ENCODE measurements at regions not wholly inside any gene's neighbourhood (a gene's known extent, or its start where the extent isn't known, plus 50 kb on each side); places are given as distances from the start of the nearest gene placed in this dataset.

DNA sequence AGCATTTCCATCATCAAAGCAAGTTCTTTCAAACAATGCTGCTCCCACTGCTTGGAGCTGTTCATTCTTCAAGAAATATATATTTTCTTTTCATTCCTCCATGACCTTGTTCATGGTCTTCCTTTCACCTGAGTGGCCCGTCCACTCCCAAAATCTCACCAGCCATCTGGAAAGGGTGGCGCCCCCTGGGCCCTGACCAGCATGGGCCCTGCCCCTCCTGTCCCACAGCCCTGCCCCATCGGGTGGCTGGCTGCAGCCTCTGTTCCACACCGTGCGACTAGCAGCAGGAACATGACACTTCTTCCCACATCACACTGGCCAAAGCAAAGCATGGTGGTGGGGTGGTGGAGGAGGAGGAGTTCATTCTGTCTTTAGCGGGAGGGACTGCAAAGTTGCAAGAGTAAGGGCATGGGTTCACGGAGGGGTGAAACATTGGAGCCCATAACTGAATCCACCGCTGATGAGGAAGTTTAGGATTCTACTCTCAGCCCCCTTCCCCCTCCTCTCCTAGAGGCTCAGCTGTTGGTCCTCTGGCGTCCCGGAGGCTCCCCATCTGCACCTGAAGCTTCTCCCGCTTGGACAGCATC, 195.2 kb upstream of the SLC24A3 start:
- Histone ChIP-seq H3K9me3 (ENCODE audit: control insufficient read depth in 2 of 3, low read length in 3 of 3) (peaks cover 0 to 6% (median 0%) of the 10 kb centered on the region in 3 experiments), H3K4me1 (ENCODE audit: control insufficient read depth in 2 of 2, insufficient read depth in 2 of 2, low read length in 2 of 2) (no peaks in the 10 kb centered on the region), H3K27ac (ENCODE audit: low read depth, low read length) (no peak overlapping the region), H3K36me3 (ENCODE audit: control insufficient read depth in 2 of 3, insufficient read depth in 3 of 3, low read length in 3 of 3) (no peaks in the 10 kb centered on the region), H3K4me3 (ENCODE audit: low read length) (no peak overlapping the region), H3K27me3 (ENCODE audit: control insufficient read depth in 2 of 2, insufficient read depth in 2 of 2, low read length in 2 of 2) (no peaks in the 10 kb centered on the region)
- no peak overlapping the region for H3K4me3 Mint-ChIP-seq
- H3K27me3 Mint-ChIP-seq, result no peaks in the 10 kb centered on the region
- POLR2A ChIA-PET, result no interaction called here
- H3K9me3 Mint-ChIP-seq, result peaks cover 0 to 7% (median 2%) of the 10 kb centered on the region in 11 donors
- DNase-seq (no peak), ATAC-seq (no peak)
- CTCF ChIA-PET, result no interaction called here
- peaks cover 0 to 1% (median 0%) of the 10 kb centered on the region in 7 donors for H3K4me1 Mint-ChIP-seq
- no peak overlapping the region for H3K27ac Mint-ChIP-seq
- no peaks in the 10 kb centered on the region for H3K36me3 Mint-ChIP-seq
- intact Hi-C loops (cut with micrococcal nuclease), result no loop called here

DNA sequence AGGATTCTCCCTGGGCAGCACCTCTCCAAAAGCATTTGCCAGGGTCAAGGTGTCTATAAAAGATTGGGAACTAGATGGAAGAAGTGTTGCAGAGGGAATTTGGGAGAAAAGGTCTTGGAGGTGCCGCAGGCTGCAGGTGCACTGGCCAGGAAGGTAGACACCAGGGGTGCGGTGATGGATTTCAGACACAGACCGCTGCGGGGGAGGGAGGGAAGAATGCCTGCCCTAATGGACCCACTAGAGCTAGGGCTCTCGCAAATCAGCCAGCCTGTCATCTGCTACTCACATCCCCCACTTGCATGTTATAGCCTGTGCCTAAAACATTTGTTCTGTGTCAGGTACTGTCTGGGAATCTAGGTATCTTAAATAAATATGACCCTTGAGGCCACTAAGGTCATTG, 193.6 kb upstream of the SLC24A3 start:
- DNase-seq (no peak), ATAC-seq (no peak)
- Mint-ChIP-seq H3K4me3 (no peak overlapping the region), H3K27me3 (peaks cover 0 to 5% (median 0%) of the 10 kb centered on the region in 5 donors), H3K36me3 (no peaks in the 10 kb centered on the region), H3K9me3 (peaks cover 0 to 3% (median 0%) of the 10 kb centered on the region in 11 donors), H3K4me1 (peaks cover 0 to 1% (median 0%) of the 10 kb centered on the region in 7 donors), H3K27ac (no peak overlapping the region)
- peaks cover 0 to 6% (median 0%) of the 10 kb centered on the region in 3 experiments for H3K9me3 ChIP-seq (ENCODE audit: control insufficient read depth in 2 of 3, low read length in 3 of 3)
- CTCF ChIA-PET, result no interaction called here
- no peaks in the 10 kb centered on the region for H3K27me3 ChIP-seq (ENCODE audit: control insufficient read depth in 2 of 2, insufficient read depth in 2 of 2, low read length in 2 of 2)
- POLR2A ChIA-PET, result interaction anchor here (0.7 kb wide), 1 partner anchor 67 kb away, joined by 3 read pairs; no protein-coding TSS in a partner anchor
- no peak overlapping the region for H3K4me3 ChIP-seq (ENCODE audit: low read length)
- intact Hi-C loops (cut with micrococcal nuclease), result no loop called here
- H3K36me3 ChIP-seq (ENCODE audit: control insufficient read depth in 2 of 3, insufficient read depth in 3 of 3, low read length in 3 of 3), result no peaks in the 10 kb centered on the region
- no peak overlapping the region for H3K27ac ChIP-seq (ENCODE audit: low read depth, low read length)
- H3K4me1 ChIP-seq (ENCODE audit: control insufficient read depth in 2 of 2, insufficient read depth in 2 of 2, low read length in 2 of 2), result no peaks in the 10 kb centered on the region

DNA sequence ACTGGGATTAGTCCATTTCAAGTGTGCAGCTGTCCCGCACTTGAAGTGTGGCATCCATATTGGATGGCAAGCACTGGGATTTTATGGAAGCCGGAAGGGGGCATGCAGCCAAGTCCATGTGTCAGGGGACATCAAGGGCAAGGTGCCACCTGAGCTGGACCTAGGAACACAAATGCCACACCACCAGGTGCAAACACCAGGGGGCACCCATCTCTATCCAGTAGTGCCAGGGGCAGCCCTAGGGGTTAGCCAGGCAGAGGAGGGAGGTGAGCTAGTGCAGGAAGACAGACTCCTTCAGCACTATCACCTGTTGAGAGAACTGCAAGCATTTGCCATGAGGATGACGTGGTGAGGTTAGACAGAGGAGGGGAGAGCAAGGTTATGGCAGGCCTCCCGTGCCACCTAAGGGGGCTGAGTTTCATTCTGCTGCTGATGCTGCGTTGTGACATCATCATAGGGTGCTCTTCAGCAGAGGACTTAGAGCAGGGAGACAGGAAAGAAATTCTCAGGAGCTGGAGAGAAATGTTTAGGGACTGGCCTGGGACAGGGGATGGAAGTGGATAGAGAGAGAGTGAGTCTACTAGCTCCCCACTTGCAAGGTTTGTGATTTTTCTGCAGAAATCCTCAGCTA, 192.6 kb upstream of the SLC24A3 start:
- H3K27ac ChIP-seq (ENCODE audit: low read depth, low read length), result no peak overlapping the region
- no peaks in the 10 kb centered on the region for H3K27me3 ChIP-seq (ENCODE audit: control insufficient read depth in 2 of 2, insufficient read depth in 2 of 2, low read length in 2 of 2)
- DNase-seq (no peak), ATAC-seq (no peak)
- Mint-ChIP-seq H3K4me3 (no peak overlapping the region), H3K27ac (no peak overlapping the region), H3K27me3 (peaks cover 0 to 5% (median 0%) of the 10 kb centered on the region in 5 donors), H3K36me3 (no peaks in the 10 kb centered on the region), H3K9me3 (peaks cover 0 to 3% (median 0%) of the 10 kb centered on the region in 11 donors), H3K4me1 (peaks cover 0 to 1% (median 0%) of the 10 kb centered on the region in 7 donors)
- intact Hi-C loops (cut with micrococcal nuclease), result no loop called here
- H3K9me3 ChIP-seq (ENCODE audit: control insufficient read depth in 2 of 3, low read length in 3 of 3), result peaks cover 0 to 6% (median 0%) of the 10 kb centered on the region in 3 experiments
- POLR2A ChIA-PET, result no interaction called here
- CTCF ChIA-PET, result interaction anchor here (0.7 kb wide), 1 partner anchor 10 kb away, joined by 3 read pairs; no protein-coding TSS in a partner anchor
- H3K36me3 ChIP-seq (ENCODE audit: control insufficient read depth in 2 of 3, insufficient read depth in 3 of 3, low read length in 3 of 3), result no peaks in the 10 kb centered on the region
- no peak overlapping the region for H3K4me3 ChIP-seq (ENCODE audit: low read length)
- no peaks in the 10 kb centered on the region for H3K4me1 ChIP-seq (ENCODE audit: control insufficient read depth in 2 of 2, insufficient read depth in 2 of 2, low read length in 2 of 2)

DNA sequence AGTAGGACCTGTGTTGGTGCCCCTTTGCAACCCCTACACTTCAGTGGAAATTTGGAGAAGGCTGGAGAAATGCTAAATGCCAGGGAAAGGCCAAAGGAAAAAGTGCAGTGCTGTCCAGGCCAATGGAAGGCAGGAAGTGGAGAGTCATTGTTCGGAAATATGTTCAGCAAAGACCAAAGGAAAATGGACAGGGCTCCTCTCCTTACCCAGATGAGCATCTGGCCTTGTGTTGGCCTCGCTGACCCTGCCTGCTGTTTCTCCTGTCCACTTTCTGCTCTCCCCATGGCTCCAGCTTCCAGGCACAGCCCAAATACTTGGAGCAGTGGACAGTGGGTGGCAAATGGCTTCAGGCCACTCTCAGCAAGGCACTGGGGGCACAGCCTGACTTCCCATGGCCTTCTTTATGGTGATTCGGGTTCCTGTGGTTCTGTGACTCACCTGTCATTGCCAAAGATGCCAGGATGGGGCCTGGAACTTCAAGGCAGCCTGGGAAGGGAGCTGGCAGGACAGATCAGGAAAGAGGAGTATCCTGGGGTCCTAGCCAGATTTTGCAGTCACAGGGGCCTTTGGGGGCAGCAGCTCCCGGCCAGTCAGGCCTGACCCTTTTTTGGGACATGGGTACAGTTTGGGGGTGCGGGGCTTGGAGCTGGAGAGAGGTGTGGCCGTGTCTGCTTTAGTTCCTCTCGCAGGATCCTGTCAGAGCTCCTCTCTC, 190.9 kb upstream of the SLC24A3 start:
- intact Hi-C loops (cut with micrococcal nuclease), result no loop called here
- H3K4me1 Mint-ChIP-seq, result peaks cover 0 to 1% (median 0%) of the 10 kb centered on the region in 7 donors
- no peaks in the 10 kb centered on the region for H3K36me3 Mint-ChIP-seq
- CTCF ChIA-PET, result no interaction called here
- H3K4me3 Mint-ChIP-seq, result peak overlapping the region in 1 of 10 donors; percentile 49
- POLR2A ChIA-PET, result no interaction called here
- Histone ChIP-seq H3K4me3 (ENCODE audit: low read length) (no peak overlapping the region), H3K9me3 (ENCODE audit: control insufficient read depth in 2 of 3, low read length in 3 of 3) (peaks cover 0 to 6% (median 0%) of the 10 kb centered on the region in 3 experiments), H3K4me1 (ENCODE audit: control insufficient read depth in 2 of 2, insufficient read depth in 2 of 2, low read length in 2 of 2) (no peaks in the 10 kb centered on the region), H3K36me3 (ENCODE audit: control insufficient read depth in 2 of 3, insufficient read depth in 3 of 3, low read length in 3 of 3) (no peaks in the 10 kb centered on the region), H3K27me3 (ENCODE audit: control insufficient read depth in 2 of 2, insufficient read depth in 2 of 2, low read length in 2 of 2) (no peaks in the 10 kb centered on the region), H3K27ac (ENCODE audit: low read depth, low read length) (no peak overlapping the region)
- no peak overlapping the region for H3K27ac Mint-ChIP-seq
- ATAC-seq, result no peak
- peaks cover 0 to 3% (median 0%) of the 10 kb centered on the region in 11 donors for H3K9me3 Mint-ChIP-seq
- no peak for DNase-seq
- H3K27me3 Mint-ChIP-seq, result peaks cover 0 to 5% (median 0%) of the 10 kb centered on the region in 5 donors

DNA sequence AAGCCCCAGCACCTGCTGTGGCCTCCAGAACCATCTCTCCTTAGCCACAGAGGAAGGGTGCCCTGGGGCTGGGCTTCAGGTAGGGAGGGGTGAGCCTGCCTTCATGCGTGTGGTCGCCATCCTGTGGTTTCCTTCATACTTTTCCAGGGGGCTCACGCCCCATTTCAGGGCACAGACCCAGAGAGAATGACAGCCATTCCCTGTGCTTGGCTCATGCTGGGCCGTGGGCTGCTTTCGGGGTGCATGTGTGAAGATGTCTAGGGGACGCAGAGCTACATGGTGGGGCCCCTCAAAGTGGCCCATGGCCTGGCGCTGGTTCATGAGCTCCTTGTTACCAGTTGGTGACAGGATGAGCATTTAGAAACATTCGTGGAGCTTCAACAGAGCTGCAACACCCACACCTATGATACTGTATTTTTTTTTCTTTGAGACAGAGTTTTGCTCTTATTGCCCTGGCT, 190.3 kb upstream of the SLC24A3 start:
- Mint-ChIP-seq H3K4me1 (peaks cover 0 to 1% (median 0%) of the 10 kb centered on the region in 7 donors), H3K27ac (no peak overlapping the region), H3K9me3 (peaks cover 0 to 3% (median 0%) of the 10 kb centered on the region in 11 donors), H3K36me3 (no peaks in the 10 kb centered on the region), H3K4me3 (no peak overlapping the region), H3K27me3 (peaks cover 0 to 5% (median 0%) of the 10 kb centered on the region in 5 donors)
- DNase-seq, result no peak
- H3K4me1 ChIP-seq (ENCODE audit: control insufficient read depth in 2 of 2, insufficient read depth in 2 of 2, low read length in 2 of 2), result no peaks in the 10 kb centered on the region
- H3K36me3 ChIP-seq (ENCODE audit: control insufficient read depth in 2 of 3, insufficient read depth in 3 of 3, low read length in 3 of 3), result no peaks in the 10 kb centered on the region
- no peaks in the 10 kb centered on the region for H3K27me3 ChIP-seq (ENCODE audit: control insufficient read depth in 2 of 2, insufficient read depth in 2 of 2, low read length in 2 of 2)
- no peak overlapping the region for H3K4me3 ChIP-seq (ENCODE audit: low read length)
- no peak for ATAC-seq
- peaks cover 0 to 6% (median 0%) of the 10 kb centered on the region in 3 experiments for H3K9me3 ChIP-seq (ENCODE audit: control insufficient read depth in 2 of 3, low read length in 3 of 3)
- ChIA-PET POLR2A (no interaction called here), CTCF (no interaction called here)
- H3K27ac ChIP-seq (ENCODE audit: low read depth, low read length), result no peak overlapping the region
- intact Hi-C loops (cut with micrococcal nuclease), result no loop called here

DNA sequence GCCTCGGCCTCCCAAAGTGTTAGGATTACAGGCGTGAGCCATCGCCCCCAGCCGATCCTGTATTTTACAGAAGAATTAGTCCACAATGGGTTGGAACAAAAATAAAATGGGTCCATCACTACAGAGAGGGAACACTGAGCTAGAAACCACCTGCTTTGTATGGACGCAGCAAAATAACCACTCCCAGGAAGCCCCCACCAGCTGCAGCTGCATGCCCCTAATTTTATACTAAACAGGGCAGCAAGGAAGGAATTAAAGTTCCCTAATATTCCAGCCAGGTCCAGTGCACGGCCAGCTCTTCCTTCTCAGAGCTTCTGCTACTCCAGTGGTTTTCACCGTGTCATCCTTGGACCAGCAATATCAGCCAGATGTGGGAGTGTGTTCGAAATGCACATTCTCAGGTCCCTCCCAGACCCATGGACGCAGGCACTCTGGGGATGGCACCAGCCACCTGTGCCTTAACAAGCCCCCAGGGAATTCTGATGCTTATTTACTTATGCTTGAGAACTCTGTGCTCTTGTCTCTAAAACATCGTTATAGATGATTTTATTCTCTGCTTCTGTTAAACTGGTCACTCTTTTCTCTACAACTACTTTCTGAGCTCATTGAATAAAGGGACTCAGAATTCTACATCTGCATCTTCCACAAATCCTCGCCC, 189.5 kb upstream of the SLC24A3 start:
- ATAC-seq, result no peak
- Mint-ChIP-seq H3K36me3 (no peaks in the 10 kb centered on the region), H3K4me1 (no peaks in the 10 kb centered on the region), H3K9me3 (peaks cover 0 to 3% (median 0%) of the 10 kb centered on the region in 11 donors), H3K27me3 (peaks cover 0 to 5% (median 0%) of the 10 kb centered on the region in 5 donors), H3K27ac (no peak overlapping the region), H3K4me3 (no peak overlapping the region)
- Histone ChIP-seq H3K27ac (ENCODE audit: low read depth, low read length) (no peak overlapping the region), H3K9me3 (ENCODE audit: control insufficient read depth in 2 of 3, low read length in 3 of 3) (peaks cover 0 to 6% (median 0%) of the 10 kb centered on the region in 3 experiments), H3K4me3 (ENCODE audit: low read length) (no peak overlapping the region), H3K36me3 (ENCODE audit: control insufficient read depth in 2 of 3, insufficient read depth in 3 of 3, low read length in 3 of 3) (no peaks in the 10 kb centered on the region), H3K4me1 (ENCODE audit: control insufficient read depth in 2 of 2, insufficient read depth in 2 of 2, low read length in 2 of 2) (no peaks in the 10 kb centered on the region), H3K27me3 (ENCODE audit: control insufficient read depth in 2 of 2, insufficient read depth in 2 of 2, low read length in 2 of 2) (no peaks in the 10 kb centered on the region)
- intact Hi-C loops (cut with micrococcal nuclease), result no loop called here
- ChIA-PET POLR2A (no interaction called here), CTCF (no interaction called here)
- DNase-seq, result no peak
